ENCODE measurements at regions not wholly inside any gene's neighbourhood (a gene's known extent, or its start where the extent isn't known, plus 50 kb on each side); places are given as distances from the start of the nearest gene placed in this dataset.

DNA sequence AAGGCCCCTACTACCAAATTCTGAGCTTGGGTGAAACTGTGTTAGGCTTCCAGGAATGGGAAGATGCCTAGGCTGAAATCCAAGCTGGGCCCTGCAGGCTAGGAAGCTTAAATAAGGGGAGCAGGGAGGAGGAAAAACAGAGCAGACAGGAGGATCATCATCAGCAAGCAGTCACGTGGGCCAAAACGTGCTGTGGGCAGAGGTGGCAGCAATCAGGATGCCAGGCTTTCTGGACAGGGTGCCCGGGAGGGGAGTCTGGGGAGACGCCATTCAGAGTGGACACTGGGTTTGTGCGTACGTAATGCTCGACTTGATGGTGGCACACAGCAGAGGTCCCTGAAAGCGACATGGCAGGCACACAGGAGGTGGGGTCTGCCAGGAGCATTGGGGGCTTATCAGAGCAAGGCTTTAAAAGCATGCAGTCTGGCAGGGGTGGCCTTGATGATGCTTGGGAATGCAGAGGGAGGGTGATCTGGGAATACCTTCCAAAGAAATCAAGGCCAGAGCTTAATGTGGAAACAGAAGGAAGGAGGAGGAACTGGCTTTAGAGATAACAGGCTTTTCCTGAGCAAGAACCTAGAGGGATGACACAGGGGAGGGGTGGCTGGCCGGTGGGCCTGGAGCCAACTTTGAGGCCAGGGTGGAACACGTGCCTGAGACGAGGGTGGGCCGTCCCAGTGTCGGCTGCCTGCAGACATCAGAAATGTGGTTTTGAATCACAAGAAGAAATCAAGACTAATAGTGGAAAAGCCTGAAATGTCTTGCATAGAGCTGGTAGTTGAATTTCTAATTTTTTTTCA lies 212.5 kb downstream of the GADD45G start:
- intact Hi-C loops (cut with DNase I; ENCODE audit: low total_unique reads) = no loop called here
- Histone ChIP-seq H3K27ac (no peak overlapping the region), H3K4me3 (no peak overlapping the region), H3K27me3 (no peaks in the 10 kb centered on the region), H3K4me1 (peaks cover 0 to 5% (median 2%) of the 10 kb centered on the region in 4 donors), H3K36me3 (no peaks in the 10 kb centered on the region), H3K9me3 (no peaks in the 10 kb centered on the region)
- no peak for DNase-seq
- TF ChIP-seq, protein P1, sequence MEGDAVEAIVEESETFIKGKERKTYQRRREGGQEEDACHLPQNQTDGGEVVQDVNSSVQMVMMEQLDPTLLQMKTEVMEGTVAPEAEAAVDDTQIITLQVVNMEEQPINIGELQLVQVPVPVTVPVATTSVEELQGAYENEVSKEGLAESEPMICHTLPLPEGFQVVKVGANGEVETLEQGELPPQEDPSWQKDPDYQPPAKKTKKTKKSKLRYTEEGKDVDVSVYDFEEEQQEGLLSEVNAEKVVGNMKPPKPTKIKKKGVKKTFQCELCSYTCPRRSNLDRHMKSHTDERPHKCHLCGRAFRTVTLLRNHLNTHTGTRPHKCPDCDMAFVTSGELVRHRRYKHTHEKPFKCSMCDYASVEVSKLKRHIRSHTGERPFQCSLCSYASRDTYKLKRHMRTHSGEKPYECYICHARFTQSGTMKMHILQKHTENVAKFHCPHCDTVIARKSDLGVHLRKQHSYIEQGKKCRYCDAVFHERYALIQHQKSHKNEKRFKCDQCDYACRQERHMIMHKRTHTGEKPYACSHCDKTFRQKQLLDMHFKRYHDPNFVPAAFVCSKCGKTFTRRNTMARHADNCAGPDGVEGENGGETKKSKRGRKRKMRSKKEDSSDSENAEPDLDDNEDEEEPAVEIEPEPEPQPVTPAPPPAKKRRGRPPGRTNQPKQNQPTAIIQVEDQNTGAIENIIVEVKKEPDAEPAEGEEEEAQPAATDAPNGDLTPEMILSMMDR (IDR thresholded peaks at IDR 0.05) = no peak
- TF ChIP-seq POLR2AphosphoS5 (IDR thresholded peaks at IDR 0.05) (no peak), POLR2A (IDR thresholded peaks at IDR 0.05) (no peak), EP300 (IDR thresholded peaks at IDR 0.05; ENCODE audit: low read depth) (no peak)
- in situ Hi-C loops (cut with MboI; ENCODE audit: low pct_ligation_motif_present in 1 of 4, low pct_unique_long_range_greater_than_20kb in 1 of 4, low sequenced_read_pairs in 3 of 4) = no loop called here
- 71 to 73% methylated on average over 3 to 13 of the region's 13 CpGs for WGBS, 2 donors (ENCODE audit: low coverage in 1 of 2)

DNA sequence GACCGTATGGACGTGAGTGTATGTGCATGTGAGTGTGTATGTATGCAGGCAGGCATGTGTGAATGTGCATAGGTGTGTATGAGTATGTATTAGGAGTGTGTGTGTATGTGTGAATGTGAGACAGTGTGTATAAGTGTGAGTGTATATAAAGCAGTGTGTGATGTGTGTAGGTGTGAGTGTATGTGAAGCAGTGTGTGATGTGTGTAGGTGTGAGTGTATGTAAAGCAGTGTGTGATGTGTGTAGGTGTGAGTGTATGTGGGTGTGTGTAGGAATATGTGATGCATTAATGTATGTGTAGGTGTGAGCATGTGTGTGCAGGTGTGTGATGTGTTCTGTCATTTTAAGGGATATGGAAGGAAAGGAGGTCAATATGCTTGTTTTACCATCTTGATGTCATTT lies 215.5 kb downstream of the GADD45G start:
- in situ Hi-C loops (cut with MboI; ENCODE audit: low pct_ligation_motif_present in 1 of 4, low pct_unique_long_range_greater_than_20kb in 1 of 4, low sequenced_read_pairs in 3 of 4) (no loop called here), intact Hi-C loops (cut with DNase I; ENCODE audit: low total_unique reads) (no loop called here)
- Histone ChIP-seq H3K4me3 (no peak overlapping the region), H3K27me3 (no peaks in the 10 kb centered on the region), H3K4me1 (no peaks in the 10 kb centered on the region), H3K27ac (no peak overlapping the region), H3K36me3 (no peaks in the 10 kb centered on the region), H3K9me3 (no peaks in the 10 kb centered on the region)
- TF ChIP-seq, protein P1 (IDR thresholded peaks at IDR 0.05) = no peak
- no peak for TF ChIP-seq EP300 (IDR thresholded peaks at IDR 0.05; ENCODE audit: low read depth)
- 86 to 92% methylated on average over 2 of the region's 2 CpGs for WGBS, 2 donors (ENCODE audit: low coverage in 1 of 2)
- DNase-seq = no peak

DNA sequence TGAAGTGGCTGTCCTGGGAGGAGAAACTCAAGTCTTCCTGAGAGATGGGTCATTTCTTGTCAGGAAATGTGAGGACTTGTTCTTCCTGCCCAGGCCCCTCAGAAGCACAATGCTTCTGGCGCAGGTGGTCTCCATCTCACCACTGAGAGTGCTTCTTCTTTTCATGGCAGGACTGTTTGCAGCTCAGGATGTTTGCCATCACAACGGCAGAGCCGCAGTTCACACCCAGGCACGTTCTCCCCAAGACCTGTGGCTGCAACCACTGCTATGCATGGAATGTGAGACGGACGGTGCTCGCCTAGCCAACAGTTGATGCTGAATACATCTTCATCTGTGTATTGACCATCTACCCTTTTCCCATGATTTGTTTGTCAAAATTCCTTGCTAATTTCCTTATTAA lies 216.3 kb downstream of the GADD45G start:
- Histone ChIP-seq H3K9me3 (no peaks in the 10 kb centered on the region), H3K4me1 (no peaks in the 10 kb centered on the region), H3K27me3 (no peaks in the 10 kb centered on the region), H3K4me3 (no peak overlapping the region), H3K36me3 (no peaks in the 10 kb centered on the region), H3K27ac (no peak overlapping the region)
- TF ChIP-seq, protein P1 (IDR thresholded peaks at IDR 0.05) = no peak
- TF ChIP-seq POLR2A (IDR thresholded peaks at IDR 0.05) (no peak), POLR2AphosphoS5 (IDR thresholded peaks at IDR 0.05) (no peak), EP300 (IDR thresholded peaks at IDR 0.05; ENCODE audit: low read depth) (no peak)
- in situ Hi-C loops (cut with MboI; ENCODE audit: low pct_ligation_motif_present in 1 of 4, low pct_unique_long_range_greater_than_20kb in 1 of 4, low sequenced_read_pairs in 3 of 4) = no loop called here
- intact Hi-C loops (cut with DNase I; ENCODE audit: low total_unique reads) = no loop called here
- WGBS, 2 donors (ENCODE audit: low coverage in 1 of 2) = 79 to 91% methylated on average over 4 to 7 of the region's 7 CpGs
- DNase-seq = no peak

DNA sequence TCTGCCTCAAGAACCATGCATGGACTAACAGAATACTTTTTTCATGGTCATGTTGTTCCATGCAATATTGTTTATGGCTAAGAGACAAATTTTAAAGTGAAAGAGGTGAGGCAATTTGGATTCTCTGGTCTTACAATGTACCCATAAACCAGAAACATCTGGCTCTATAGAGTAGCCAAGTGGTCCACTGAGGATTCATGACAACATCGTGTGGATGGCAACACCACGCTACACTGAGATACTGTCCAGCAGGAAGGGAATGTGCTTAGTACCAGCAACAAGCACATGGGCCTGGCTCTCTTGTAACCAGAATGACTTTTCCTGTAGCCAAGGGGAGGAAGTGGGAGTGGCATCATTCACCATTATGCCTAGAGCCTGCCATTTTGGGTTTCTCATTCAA lies 218.2 kb downstream of the GADD45G start:
- intact Hi-C loops (cut with DNase I; ENCODE audit: low total_unique reads) (no loop called here), in situ Hi-C loops (cut with MboI; ENCODE audit: low pct_ligation_motif_present in 1 of 4, low pct_unique_long_range_greater_than_20kb in 1 of 4, low sequenced_read_pairs in 3 of 4) (no loop called here)
- Histone ChIP-seq H3K36me3 (no peaks in the 10 kb centered on the region), H3K4me3 (no peak overlapping the region), H3K27ac (no peak overlapping the region), H3K27me3 (no peaks in the 10 kb centered on the region), H3K4me1 (no peaks in the 10 kb centered on the region), H3K9me3 (no peaks in the 10 kb centered on the region)
- WGBS, 2 donors (ENCODE audit: low coverage in 1 of 2) = 95% methylated on average over 2 of the region's 2 CpGs; no CpG with 5 or more reads in 1 of the 2 donors
- DNase-seq = no peak
- TF ChIP-seq POLR2AphosphoS5 (IDR thresholded peaks at IDR 0.05) = no peak
- TF ChIP-seq, protein P1 (IDR thresholded peaks at IDR 0.05) = no peak
- TF ChIP-seq POLR2A (IDR thresholded peaks at IDR 0.05) = no peak
- TF ChIP-seq EP300 (IDR thresholded peaks at IDR 0.05; ENCODE audit: low read depth) = no peak
